Small intestine (tissue), 7 donors: ENCODE measurements at regions not wholly inside any gene's neighbourhood (a gene's known extent, or its start where the extent isn't known, plus 50 kb on each side); places are given as distances from the start of the nearest gene placed in this dataset.

ENCODE experiments used
- DNase-seq, 2 donors: peaks; one replicate each; pipeline versions ENCODE4 v3.0.0 to v3.0.0-alpha.2; 2013
- FAIRE-seq: peaks from 2 replicates; lab custom pipeline; 2012; peaks lifted over from hg19 to GRCh38; lab: Jason Lieb, UNC
- H3K27ac ChIP-seq, 3 donors: one replicate each; pipeline ENCODE4 v1.5.1; 2013; ENCODE audit warnings: low read length in 2 of 3, mild to moderate bottlenecking in 2 of 3, control low read depth in 1 of 3, inconsistent platforms in 1 of 3, low read depth in 1 of 3, moderate library complexity in 1 of 3
- H3K27me3 ChIP-seq, 3 donors: one replicate each; pipeline ENCODE4 v1.6.1; 2013; ENCODE audit warnings: low read length in 3 of 3, inconsistent platforms in 1 of 3; ENCODE audit not compliant: control insufficient read depth in 3 of 3, insufficient read depth in 3 of 3
- H3K36me3 ChIP-seq, 3 donors: one replicate each; pipeline ENCODE4 v1.6.1; 2013; ENCODE audit warnings: low read length in 3 of 3, inconsistent platforms in 1 of 3, low read depth in 1 of 3, mild to moderate bottlenecking in 1 of 3, moderate library complexity in 1 of 3; ENCODE audit not compliant: control insufficient read depth in 3 of 3, insufficient read depth in 2 of 3
- H3K4me1 ChIP-seq, 3 donors: one replicate each; pipeline ENCODE4 v1.6.1; 2013; ENCODE audit warnings: low read length in 2 of 3, inconsistent platforms in 1 of 3, low read depth in 1 of 3, mild to moderate bottlenecking in 1 of 3, moderate library complexity in 1 of 3; ENCODE audit not compliant: control insufficient read depth in 3 of 3, insufficient read depth in 2 of 3
- H3K4me3 ChIP-seq, 3 donors: one replicate each; pipeline ENCODE4 v1.5.1; 2013; ENCODE audit warnings: low read length in 3 of 3, control low read depth in 1 of 3, inconsistent platforms in 1 of 3, low read depth in 1 of 3, mild to moderate bottlenecking in 1 of 3, moderate library complexity in 1 of 3
- H3K9me3 ChIP-seq, 2 donors: one replicate each; pipeline ENCODE4 v1.6.1; 2013; ENCODE audit warnings: low read depth in 1 of 2, low read length in 1 of 2; ENCODE audit not compliant: control insufficient read depth in 2 of 2, insufficient read depth in 1 of 2
- WGBS, 3 donors: extraction: QIAGEN DNeasy Blood & Tissue Kit; methylation state at CpG; one replicate each; pipeline ENCODE4 v1.1.7; 2013; 5-methylcytosine and 5-hydroxymethylcytosine counted together
- donor health status: healthy with polysubstance abuse.
- donor health status: control.
- donor health status: control.
- donor health status: Bipolar disorder and iron deficiency.
- donor health status: healthy.

- Histone ChIP-seq H3K4me3 (no peak overlapping the region), H3K27ac (no peak overlapping the region), H3K27me3 (no peaks in the 10 kb centered on the region), H3K9me3 (no peaks in the 10 kb centered on the region), H3K36me3 (no peaks in the 10 kb centered on the region), H3K4me1 (no peaks in the 10 kb centered on the region)
- FAIRE-seq (no peak), DNase-seq (no peak)
- 64 to 75% (median 69%) methylated on average over 2 of the region's 2 CpGs for WGBS, 3 donors
Observed at GRCh38 chr16:64171632-64172031, 950.2 kb downstream of the CDH11 start.

GRCh38 chr16:64168371-64168770 is 953.5 kb downstream of the CDH11 start:
- Histone ChIP-seq H3K27me3 (no peaks in the 10 kb centered on the region), H3K36me3 (no peaks in the 10 kb centered on the region), H3K4me3 (no peak overlapping the region), H3K9me3 (no peaks in the 10 kb centered on the region), H3K27ac (no peak overlapping the region), H3K4me1 (no peaks in the 10 kb centered on the region)
- FAIRE-seq (no peak), DNase-seq (no peak)
- WGBS, 3 donors, result 51 to 69% (median 52%) methylated on average over 1 of the region's 1 CpG

- H3K27ac ChIP-seq, result no peak overlapping the region
- DNase-seq (no peak), FAIRE-seq (no peak)
- H3K4me1 ChIP-seq, result no peaks in the 10 kb centered on the region
- H3K27me3 ChIP-seq, result no peaks in the 10 kb centered on the region
- H3K9me3 ChIP-seq, result no peaks in the 10 kb centered on the region
- no peaks in the 10 kb centered on the region for H3K36me3 ChIP-seq
- 67 to 70% (median 69%) methylated on average over 12 of the region's 12 CpGs for WGBS, 3 donors
- no peak overlapping the region for H3K4me3 ChIP-seq
Observed at GRCh38 chr16:64167936-64168335, 953.9 kb downstream of the CDH11 start.

- no peak overlapping the region for H3K27ac ChIP-seq
- FAIRE-seq, result no peak
- H3K4me1 ChIP-seq, result no peaks in the 10 kb centered on the region
- no peak overlapping the region for H3K4me3 ChIP-seq
- 93 to 95% (median 94%) methylated on average over 7 of the region's 7 CpGs for WGBS, 3 donors
- DNase-seq, result no peak
- no peaks in the 10 kb centered on the region for H3K36me3 ChIP-seq
- no peaks in the 10 kb centered on the region for H3K9me3 ChIP-seq
- no peaks in the 10 kb centered on the region for H3K27me3 ChIP-seq
Observed at GRCh38 chr16:64165368-64165767, 956.5 kb downstream of the CDH11 start.

- H3K27ac ChIP-seq, result no peak overlapping the region
- H3K36me3 ChIP-seq, result no peaks in the 10 kb centered on the region
- no peaks in the 10 kb centered on the region for H3K4me1 ChIP-seq
- FAIRE-seq, result no peak
- H3K4me3 ChIP-seq, result no peak overlapping the region
- WGBS, 3 donors, result 61 to 72% (median 63%) methylated on average over 4 of the region's 4 CpGs
- no peak for DNase-seq
- H3K9me3 ChIP-seq, result peaks cover 0 to 1% of the 10 kb centered on the region in 2 donors
- H3K27me3 ChIP-seq, result no peaks in the 10 kb centered on the region
Observed at GRCh38 chr16:64162613-64163375, 959.1 kb downstream of the CDH11 start.

- Histone ChIP-seq H3K4me3 (no peak overlapping the region), H3K4me1 (no peaks in the 10 kb centered on the region), H3K36me3 (no peaks in the 10 kb centered on the region), H3K9me3 (peaks cover 0 to 1% of the 10 kb centered on the region in 2 donors), H3K27ac (no peak overlapping the region), H3K27me3 (no peaks in the 10 kb centered on the region)
- WGBS, 3 donors, result 79 to 87% (median 79%) methylated on average over 2 of the region's 2 CpGs
- no peak for FAIRE-seq
- DNase-seq, result no peak
Observed at GRCh38 chr16:64159976-64160375, 961.9 kb downstream of the CDH11 start.

- peak in 1 of 2 donors; percentile 55 for DNase-seq
- Histone ChIP-seq H3K4me1 (no peaks in the 10 kb centered on the region), H3K36me3 (no peaks in the 10 kb centered on the region), H3K4me3 (no peak overlapping the region), H3K9me3 (peaks cover 0 to 1% of the 10 kb centered on the region in 2 donors), H3K27me3 (no peaks in the 10 kb centered on the region), H3K27ac (no peak overlapping the region)
- no peak for FAIRE-seq
- 53 to 79% (median 63%) methylated on average over 2 of the region's 2 CpGs for WGBS, 3 donors
Observed at GRCh38 chr16:64158941-64159588, 962.8 kb downstream of the CDH11 start.

- FAIRE-seq, result no peak
- Histone ChIP-seq H3K4me3 (no peak overlapping the region), H3K27me3 (no peaks in the 10 kb centered on the region), H3K36me3 (no peaks in the 10 kb centered on the region), H3K27ac (no peak overlapping the region), H3K9me3 (no peaks in the 10 kb centered on the region), H3K4me1 (no peaks in the 10 kb centered on the region)
- WGBS, 3 donors, result 43 to 66% (median 49%) methylated on average over 3 of the region's 3 CpGs
- DNase-seq, result no peak
Observed at GRCh38 chr16:64153718-64154117, 968.1 kb downstream of the CDH11 start.
